Osteocyte (in vitro differentiated cells): ENCODE measurements at regions not wholly inside any gene's neighbourhood (a gene's known extent, or its start where the extent isn't known, plus 50 kb on each side); places are given as distances from the start of the nearest gene placed in this dataset.
"Not testable (repeated sequence)": the region's sequence is repeated elsewhere in the genome, so short reads cannot be mapped to it uniquely, and the experiment has no call there.

Experiments
- DNase-seq: peaks from one replicate; pipeline ENCODE4 v3.0.0; 2021; ENCODE audit warnings: mixed read lengths; ENCODE audit not compliant: unreplicated experiment; ENCODE audit errors: extremely low spot score
- H3K27ac Mint-ChIP-seq: one replicate; pipeline ENCODE4 v1.8.0; 2021; ENCODE audit warnings: mild to moderate bottlenecking, mixed read lengths; ENCODE audit not compliant: unreplicated experiment
- H3K27me3 Mint-ChIP-seq: one replicate; pipeline ENCODE4 v1.8.0; 2021; ENCODE audit warnings: mixed read lengths; ENCODE audit not compliant: unreplicated experiment
- H3K36me3 Mint-ChIP-seq: one replicate; pipeline ENCODE4 v1.8.0; 2021; ENCODE audit warnings: mixed read lengths; ENCODE audit not compliant: unreplicated experiment
- H3K4me1 Mint-ChIP-seq: one replicate; pipeline ENCODE4 v1.8.0; 2021; ENCODE audit warnings: mixed read lengths; ENCODE audit not compliant: unreplicated experiment
- H3K4me3 Mint-ChIP-seq: one replicate; pipeline ENCODE4 v1.8.0; 2021; ENCODE audit warnings: mild to moderate bottlenecking, moderate library complexity, mixed read lengths; ENCODE audit not compliant: unreplicated experiment
- H3K9me3 Mint-ChIP-seq: one replicate; pipeline ENCODE4 v1.8.0; 2021; ENCODE audit warnings: mixed read lengths; ENCODE audit not compliant: unreplicated experiment
- TF ChIP-seq, protein P1 (sequence below): fragments of 200-600 bp; sonication (generic); IDR thresholded peaks from 2 replicates; pipeline ENCODE4 v1.5.0; 2021; ENCODE audit warnings: antibody characterized with exemption, mild to moderate bottlenecking, moderate library complexity

DNA sequence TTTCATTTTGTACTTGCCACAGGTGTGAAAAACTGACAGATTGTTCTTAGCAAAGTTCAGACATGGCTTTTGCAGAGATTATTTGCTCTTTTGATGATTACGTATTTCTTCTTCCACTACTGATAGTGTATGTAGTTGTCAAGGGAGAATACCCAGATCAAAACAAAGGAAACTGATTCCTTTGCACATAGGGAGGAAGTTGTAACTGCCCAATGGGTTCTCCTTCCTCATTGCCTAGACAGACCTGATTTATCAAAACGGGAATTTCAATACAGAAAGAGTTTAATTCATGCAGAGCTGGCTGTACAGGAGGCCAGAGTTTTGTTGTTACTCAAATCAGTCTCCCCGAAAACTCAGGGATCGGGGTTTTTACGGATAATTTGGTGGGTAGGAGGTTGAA, 214.7 kb downstream of the BCAS1 start:
- H3K9me3 Mint-ChIP-seq = no peaks in the 10 kb centered on the region
- no peaks in the 10 kb centered on the region for H3K27me3 Mint-ChIP-seq
- no peak overlapping the region for H3K4me3 Mint-ChIP-seq
- no peaks in the 10 kb centered on the region for H3K36me3 Mint-ChIP-seq
- H3K27ac Mint-ChIP-seq = no peak overlapping the region
- peaks cover 13% of the 10 kb centered on the region for H3K4me1 Mint-ChIP-seq
- TF ChIP-seq, protein P1, sequence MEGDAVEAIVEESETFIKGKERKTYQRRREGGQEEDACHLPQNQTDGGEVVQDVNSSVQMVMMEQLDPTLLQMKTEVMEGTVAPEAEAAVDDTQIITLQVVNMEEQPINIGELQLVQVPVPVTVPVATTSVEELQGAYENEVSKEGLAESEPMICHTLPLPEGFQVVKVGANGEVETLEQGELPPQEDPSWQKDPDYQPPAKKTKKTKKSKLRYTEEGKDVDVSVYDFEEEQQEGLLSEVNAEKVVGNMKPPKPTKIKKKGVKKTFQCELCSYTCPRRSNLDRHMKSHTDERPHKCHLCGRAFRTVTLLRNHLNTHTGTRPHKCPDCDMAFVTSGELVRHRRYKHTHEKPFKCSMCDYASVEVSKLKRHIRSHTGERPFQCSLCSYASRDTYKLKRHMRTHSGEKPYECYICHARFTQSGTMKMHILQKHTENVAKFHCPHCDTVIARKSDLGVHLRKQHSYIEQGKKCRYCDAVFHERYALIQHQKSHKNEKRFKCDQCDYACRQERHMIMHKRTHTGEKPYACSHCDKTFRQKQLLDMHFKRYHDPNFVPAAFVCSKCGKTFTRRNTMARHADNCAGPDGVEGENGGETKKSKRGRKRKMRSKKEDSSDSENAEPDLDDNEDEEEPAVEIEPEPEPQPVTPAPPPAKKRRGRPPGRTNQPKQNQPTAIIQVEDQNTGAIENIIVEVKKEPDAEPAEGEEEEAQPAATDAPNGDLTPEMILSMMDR = no peak
- no peak for DNase-seq

DNA sequence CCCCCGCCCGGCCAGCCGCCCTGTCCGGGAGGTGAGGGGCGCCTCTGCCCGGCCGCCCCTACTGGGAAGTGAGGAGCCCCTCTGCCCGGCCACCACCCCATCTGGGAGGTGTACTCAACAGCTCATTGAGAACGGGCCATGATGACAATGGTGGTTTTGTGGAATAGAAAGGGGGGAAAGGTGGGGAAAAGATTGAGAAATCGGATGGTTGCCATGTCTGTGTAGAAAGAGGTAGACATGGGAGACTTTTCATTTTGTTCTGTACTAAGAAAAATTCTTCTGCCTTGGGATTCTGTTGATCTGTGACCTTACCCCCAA, 215.8 kb downstream of the BCAS1 start:
- peaks cover 13% of the 10 kb centered on the region for H3K4me1 Mint-ChIP-seq
- H3K27me3 Mint-ChIP-seq, H3K4me3 Mint-ChIP-seq, H3K36me3 Mint-ChIP-seq, H3K27ac Mint-ChIP-seq, DNase-seq, H3K9me3 Mint-ChIP-seq: not testable (repeated sequence)

DNA sequence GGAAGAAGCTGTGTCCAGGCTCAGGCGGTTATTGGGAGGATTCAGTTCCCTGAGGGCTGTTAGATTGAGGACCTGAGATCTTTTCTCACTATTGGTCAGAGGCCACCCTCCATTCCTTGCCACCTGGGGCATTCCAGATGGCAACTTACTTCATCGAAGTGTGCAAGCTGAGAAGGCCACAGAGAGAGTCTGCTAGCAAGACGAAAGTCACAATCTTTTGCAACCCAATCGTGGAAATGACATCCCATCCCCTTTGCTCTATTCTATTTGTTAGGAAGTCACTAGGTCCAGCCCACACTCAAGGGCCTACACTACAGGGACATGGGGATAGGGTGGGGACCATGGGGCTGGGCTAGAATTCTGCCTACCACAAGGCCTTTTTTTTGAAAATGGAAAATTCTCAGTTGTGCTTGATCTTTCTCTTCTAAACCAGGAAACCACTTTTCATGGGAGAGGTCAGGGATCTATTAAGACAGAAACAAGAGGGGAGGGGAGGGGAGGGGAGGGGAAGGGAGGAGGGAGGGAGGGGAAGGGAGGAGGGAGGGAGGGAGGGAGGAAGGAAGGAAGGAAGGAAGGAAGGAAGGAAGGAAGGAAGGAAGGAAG, 217.2 kb downstream of the BCAS1 start:
- H3K27ac Mint-ChIP-seq = no peak overlapping the region
- H3K4me3 Mint-ChIP-seq = no peak overlapping the region
- peaks cover 13% of the 10 kb centered on the region for H3K4me1 Mint-ChIP-seq
- no peaks in the 10 kb centered on the region for H3K36me3 Mint-ChIP-seq
- no peak for DNase-seq
- H3K9me3 Mint-ChIP-seq = no peaks in the 10 kb centered on the region
- TF ChIP-seq, protein P1 = no peak
- H3K27me3 Mint-ChIP-seq = no peaks in the 10 kb centered on the region

DNA sequence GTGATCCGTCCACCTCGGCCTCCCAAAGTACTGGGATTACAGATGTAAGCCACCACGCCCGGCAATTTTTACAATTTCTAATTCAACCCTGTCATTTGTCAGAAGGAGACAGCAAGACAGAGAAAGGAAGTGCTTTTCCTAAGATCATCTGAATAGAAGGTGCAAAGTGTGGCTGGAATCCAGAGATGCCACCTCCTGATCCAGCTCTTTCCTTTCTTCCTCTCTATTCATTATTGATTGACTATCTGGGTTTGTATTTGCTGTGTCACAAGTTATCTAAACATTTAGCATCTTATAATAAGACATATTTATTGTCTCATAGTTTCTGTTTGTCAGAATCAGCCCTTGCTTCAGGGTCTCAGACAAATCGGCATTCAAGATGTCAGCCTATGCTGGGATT, 217.7 kb downstream of the BCAS1 start:
- DNase-seq = no peak
- no peak overlapping the region for H3K27ac Mint-ChIP-seq
- no peaks in the 10 kb centered on the region for H3K9me3 Mint-ChIP-seq
- no peak overlapping the region for H3K4me3 Mint-ChIP-seq
- no peaks in the 10 kb centered on the region for H3K27me3 Mint-ChIP-seq
- peaks cover 13% of the 10 kb centered on the region for H3K4me1 Mint-ChIP-seq
- H3K36me3 Mint-ChIP-seq = no peaks in the 10 kb centered on the region
- TF ChIP-seq, protein P1 = no peak

DNA sequence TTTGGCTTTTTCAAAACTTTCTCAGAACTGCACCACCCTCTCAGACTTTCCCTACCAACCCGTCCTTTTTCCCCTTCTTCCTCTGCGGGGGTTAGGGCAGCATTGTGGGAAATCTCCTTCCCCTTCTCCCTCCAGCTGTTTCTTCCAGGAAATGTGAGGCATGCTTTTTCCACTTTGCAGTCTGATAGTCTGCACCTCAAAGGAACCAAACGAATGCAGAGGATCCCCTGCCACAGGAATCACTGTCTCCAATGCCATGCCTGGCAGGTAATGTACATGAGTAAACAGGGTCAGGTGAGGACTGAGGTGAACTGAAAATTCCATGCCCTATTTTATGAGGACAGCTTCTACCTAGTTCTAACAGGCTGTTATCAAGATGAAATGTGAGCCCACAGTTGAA, 218.4 kb downstream of the BCAS1 start:
- Mint-ChIP-seq H3K4me3 (no peak overlapping the region), H3K9me3 (no peaks in the 10 kb centered on the region), H3K4me1 (peaks cover 17% of the 10 kb centered on the region), H3K36me3 (no peaks in the 10 kb centered on the region), H3K27ac (peak overlapping the region; percentile 62), H3K27me3 (no peaks in the 10 kb centered on the region)
- TF ChIP-seq, protein P1 = no peak
- no peak for DNase-seq

DNA sequence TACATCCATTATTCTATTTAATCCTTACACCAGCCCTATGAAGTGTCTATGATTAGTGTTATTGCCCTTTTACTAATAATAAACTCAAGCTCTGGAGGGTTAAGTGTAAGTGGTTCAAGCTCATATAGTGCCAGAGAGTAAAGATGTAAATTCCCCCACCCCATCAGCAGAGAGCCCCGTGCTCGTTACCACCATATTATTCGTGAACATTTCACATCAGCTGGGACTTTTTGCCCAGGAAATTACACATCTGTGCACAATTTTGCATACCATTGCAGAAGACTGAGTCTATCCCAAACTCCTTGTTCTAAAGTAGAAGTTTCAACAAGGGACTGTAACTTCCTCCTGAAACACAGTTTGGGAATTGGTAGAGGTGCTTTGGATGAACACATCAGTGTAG, 220.1 kb downstream of the BCAS1 start:
- TF ChIP-seq, protein P1 = no peak
- Mint-ChIP-seq H3K4me3 (no peak overlapping the region), H3K4me1 (peaks cover 19% of the 10 kb centered on the region), H3K27me3 (no peaks in the 10 kb centered on the region), H3K9me3 (no peaks in the 10 kb centered on the region), H3K36me3 (no peaks in the 10 kb centered on the region), H3K27ac (no peak overlapping the region)
- no peak for DNase-seq
